ENCODE measurements at regions not wholly inside any gene's neighbourhood (a gene's known extent, or its start where the extent isn't known, plus 50 kb on each side); places are given as distances from the start of the nearest gene placed in this dataset.

- no peak for FAIRE-seq
These were observed 86.1 kb upstream of the BZW1 start for GRCh38 chr2:200725596-200725995.

GRCh38 chr2:200728630-200729029 lies 83.1 kb upstream of the BZW1 start:
- FAIRE-seq: no peak

GRCh38 chr2:200730302-200730701 lies 81.4 kb upstream of the BZW1 start:
- no peak for FAIRE-seq

- FAIRE-seq: no peak
These were observed 80.8 kb upstream of the BZW1 start for GRCh38 chr2:200730960-200731359.

GRCh38 chr2:200732866-200733265 lies 78.8 kb upstream of the BZW1 start:
- FAIRE-seq: no peak

GRCh38 chr2:200733713-200734198 lies 78.0 kb upstream of the BZW1 start:
- no peak for FAIRE-seq

- no peak for FAIRE-seq
These were observed 76.6 kb upstream of the BZW1 start for GRCh38 chr2:200735061-200735460.

GRCh38 chr2:200736646-200737274 lies 75.0 kb upstream of the BZW1 start:
- no peak for FAIRE-seq

GRCh38 chr2:200737585-200737984 lies 74.1 kb upstream of the BZW1 start:
- FAIRE-seq: no peak

GRCh38 chr2:200738590-200738989 lies 73.1 kb upstream of the BZW1 start:
- no peak for FAIRE-seq

GRCh38 chr2:200740907-200741306 lies 70.8 kb upstream of the BZW1 start:
- no peak for FAIRE-seq

- FAIRE-seq: peak; percentile 21
These were observed 70.1 kb upstream of the BZW1 start for GRCh38 chr2:200741468-200742202.

GRCh38 chr2:200742426-200742825 lies 69.3 kb upstream of the BZW1 start:
- FAIRE-seq: no peak

- no peak for FAIRE-seq
These were observed 68.6 kb upstream of the BZW1 start for GRCh38 chr2:200743042-200743676.

- no peak for FAIRE-seq
These were observed 67.5 kb upstream of the BZW1 start for GRCh38 chr2:200744201-200744602.

GRCh38 chr2:200746301-200746700 lies 65.4 kb upstream of the BZW1 start:
- no peak for FAIRE-seq

GRCh38 chr2:200747668-200748618 lies 63.8 kb upstream of the BZW1 start:
- no peak for FAIRE-seq

GRCh38 chr2:200748779-200749178 lies 62.9 kb upstream of the BZW1 start:
- no peak for FAIRE-seq

- no peak for FAIRE-seq
These were observed 61.9 kb upstream of the BZW1 start for GRCh38 chr2:200749631-200750322.

GRCh38 chr2:200750323-200750910 lies 61.3 kb upstream of the BZW1 start:
- FAIRE-seq: no peak

- no peak for FAIRE-seq
These were observed 59.9 kb upstream of the BZW1 start for GRCh38 chr2:200751786-200752185.

- no peak for FAIRE-seq
These were observed 59.4 kb upstream of the BZW1 start for GRCh38 chr2:200752332-200752731.
